GM12874 (cell line): ENCODE measurements at regions not wholly inside any gene's neighbourhood (a gene's known extent, or its start where the extent isn't known, plus 50 kb on each side); places are given as distances from the start of the nearest gene placed in this dataset.

Source experiments
- TF ChIP-seq, protein P1 (sequence below): IDR thresholded peaks from 2 replicates; pipeline ENCODE4 v1.5.1; 2011; ENCODE audit warnings: low read depth, mild to moderate bottlenecking, control low read depth, low read length, moderate library complexity; ENCODE audit not compliant: insufficient read depth

DNA sequence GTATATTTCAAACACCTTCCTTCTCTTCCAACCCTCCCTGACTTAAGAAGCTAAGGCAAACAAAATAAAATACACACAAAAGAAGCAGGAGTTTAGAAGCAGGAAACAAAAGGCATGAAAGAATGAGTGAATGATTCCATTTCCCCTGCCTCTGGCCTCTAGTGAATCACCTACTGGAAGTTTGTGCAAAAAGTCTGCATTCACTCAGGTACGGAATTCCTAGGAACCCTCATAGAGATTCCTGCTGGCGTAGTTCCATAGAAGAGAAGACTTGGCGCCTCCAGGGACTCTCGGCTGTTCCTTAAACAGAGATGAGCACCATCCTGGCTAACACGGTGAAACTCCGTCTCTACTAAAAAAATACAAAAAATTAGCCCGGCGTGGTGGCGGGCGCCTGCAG lies 125.9 kb upstream of the TBL1X start:
- TF ChIP-seq, protein P1, sequence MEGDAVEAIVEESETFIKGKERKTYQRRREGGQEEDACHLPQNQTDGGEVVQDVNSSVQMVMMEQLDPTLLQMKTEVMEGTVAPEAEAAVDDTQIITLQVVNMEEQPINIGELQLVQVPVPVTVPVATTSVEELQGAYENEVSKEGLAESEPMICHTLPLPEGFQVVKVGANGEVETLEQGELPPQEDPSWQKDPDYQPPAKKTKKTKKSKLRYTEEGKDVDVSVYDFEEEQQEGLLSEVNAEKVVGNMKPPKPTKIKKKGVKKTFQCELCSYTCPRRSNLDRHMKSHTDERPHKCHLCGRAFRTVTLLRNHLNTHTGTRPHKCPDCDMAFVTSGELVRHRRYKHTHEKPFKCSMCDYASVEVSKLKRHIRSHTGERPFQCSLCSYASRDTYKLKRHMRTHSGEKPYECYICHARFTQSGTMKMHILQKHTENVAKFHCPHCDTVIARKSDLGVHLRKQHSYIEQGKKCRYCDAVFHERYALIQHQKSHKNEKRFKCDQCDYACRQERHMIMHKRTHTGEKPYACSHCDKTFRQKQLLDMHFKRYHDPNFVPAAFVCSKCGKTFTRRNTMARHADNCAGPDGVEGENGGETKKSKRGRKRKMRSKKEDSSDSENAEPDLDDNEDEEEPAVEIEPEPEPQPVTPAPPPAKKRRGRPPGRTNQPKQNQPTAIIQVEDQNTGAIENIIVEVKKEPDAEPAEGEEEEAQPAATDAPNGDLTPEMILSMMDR: no peak

DNA sequence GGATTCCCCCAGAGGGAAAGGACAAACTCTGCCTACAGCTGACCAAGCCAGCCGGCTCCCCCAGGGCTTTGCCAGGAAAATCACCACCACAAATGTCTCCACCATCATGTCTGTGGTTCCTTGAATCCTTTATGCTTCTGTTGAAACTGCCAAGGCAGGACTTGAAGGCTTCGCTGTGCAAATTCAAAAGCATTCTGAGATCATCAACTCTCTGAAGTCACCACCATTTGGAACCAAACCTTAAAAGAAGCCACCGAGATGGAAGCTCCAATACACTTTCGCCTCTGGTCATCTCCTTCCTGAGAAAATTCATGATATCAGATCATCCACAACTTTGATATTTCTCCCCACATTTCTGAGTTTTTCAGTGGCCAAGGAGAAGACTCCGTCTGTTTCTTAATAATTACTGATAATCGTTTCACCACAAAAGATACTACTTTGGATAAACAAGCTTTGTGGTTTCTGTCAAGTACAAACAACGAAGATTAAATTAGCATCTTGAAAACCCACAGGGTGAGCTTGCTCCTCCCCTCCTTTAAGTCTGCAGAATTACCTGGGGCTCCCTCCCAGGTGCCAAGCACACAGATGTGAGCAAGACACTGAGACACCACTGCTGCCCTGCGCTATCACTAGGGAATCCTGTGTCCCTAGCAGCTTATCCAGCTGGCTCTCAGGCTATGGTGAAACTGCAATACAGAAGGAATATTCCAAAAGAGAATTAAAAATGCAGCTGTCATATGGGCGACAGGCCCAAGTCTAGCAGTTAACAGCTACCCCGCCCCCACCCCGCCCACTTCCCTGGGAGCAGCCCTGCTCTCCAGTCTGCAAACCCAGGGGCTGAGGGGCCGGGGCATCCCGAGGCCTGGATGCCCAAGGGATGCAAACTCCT lies 125.0 kb upstream of the TBL1X start:
- TF ChIP-seq, protein P1: no peak

DNA sequence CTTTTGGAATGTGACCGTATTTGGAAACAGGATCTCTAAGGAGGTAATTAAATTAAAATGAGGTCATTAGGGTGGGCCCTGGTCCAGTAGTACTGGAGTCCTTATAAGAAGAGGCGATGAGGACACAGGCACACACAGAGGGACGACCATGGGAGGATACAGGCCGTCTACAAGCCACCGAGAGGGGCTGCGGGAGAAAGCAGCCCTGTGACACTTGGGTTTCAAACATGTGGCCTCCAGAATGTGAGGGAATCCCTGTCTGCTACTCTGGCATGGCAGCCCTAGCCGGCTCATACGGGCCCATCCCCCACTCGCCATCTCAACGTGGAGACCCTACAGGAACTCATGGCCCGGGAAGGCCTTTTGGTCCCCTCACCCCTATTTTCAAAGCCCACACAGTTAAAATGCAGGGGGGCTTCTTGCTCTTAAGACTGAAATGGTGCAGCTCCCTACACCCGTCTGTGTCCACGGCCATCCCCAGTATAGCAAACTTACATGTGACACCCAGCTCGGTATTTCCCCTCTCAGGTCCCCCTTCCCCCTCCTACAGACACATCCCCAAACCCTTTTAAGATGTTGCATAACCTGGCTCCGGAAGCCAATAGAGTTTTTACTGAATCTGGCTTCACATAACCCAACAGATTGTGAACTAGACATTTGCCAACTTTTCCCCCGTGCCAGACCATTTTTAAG lies 124.1 kb upstream of the TBL1X start:
- TF ChIP-seq, protein P1: no peak

DNA sequence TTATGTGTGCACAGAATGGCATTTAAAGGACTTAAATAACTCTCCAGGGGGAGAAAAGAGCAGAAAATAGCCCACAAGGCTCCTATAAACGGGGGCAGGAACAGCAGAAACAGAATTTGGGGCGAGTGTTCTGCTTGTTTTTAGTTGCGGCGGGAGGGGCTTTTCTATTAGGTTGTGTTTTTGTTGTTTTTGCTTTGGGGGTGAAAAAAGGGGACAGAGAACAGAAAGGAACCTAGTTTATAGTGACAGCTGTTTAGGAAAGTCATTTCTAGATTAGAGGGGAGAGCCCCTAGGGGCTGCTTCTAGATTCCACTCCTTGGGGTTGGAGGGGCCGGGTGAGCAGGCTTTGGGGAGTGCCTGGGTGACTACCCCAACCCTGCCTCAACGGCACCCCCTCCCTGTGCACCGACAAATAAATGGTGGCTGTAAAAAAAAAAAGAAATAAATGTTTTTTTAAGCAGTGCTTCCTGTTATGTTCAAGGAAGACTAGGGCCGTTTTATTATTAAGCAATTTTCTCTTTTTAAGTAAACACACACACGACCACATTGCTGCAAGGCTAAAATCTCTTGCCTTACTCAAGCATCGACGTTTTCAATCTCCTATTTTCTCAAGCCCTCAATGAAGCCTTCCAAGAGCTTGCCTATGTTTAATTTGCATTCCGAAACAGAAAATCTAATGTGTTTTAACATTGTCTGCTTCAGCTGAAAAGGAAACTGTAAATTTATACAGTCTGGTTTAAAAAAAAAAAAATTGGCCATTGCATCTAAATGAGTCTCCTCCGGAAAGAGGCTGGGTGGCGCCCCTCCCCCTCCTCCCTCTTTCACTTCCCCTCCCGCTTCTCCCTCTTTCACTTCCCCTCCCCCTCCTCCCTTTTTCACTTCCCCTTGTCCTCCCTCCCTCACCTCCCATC lies 123.3 kb upstream of the TBL1X start:
- TF ChIP-seq, protein P1: no peak

DNA sequence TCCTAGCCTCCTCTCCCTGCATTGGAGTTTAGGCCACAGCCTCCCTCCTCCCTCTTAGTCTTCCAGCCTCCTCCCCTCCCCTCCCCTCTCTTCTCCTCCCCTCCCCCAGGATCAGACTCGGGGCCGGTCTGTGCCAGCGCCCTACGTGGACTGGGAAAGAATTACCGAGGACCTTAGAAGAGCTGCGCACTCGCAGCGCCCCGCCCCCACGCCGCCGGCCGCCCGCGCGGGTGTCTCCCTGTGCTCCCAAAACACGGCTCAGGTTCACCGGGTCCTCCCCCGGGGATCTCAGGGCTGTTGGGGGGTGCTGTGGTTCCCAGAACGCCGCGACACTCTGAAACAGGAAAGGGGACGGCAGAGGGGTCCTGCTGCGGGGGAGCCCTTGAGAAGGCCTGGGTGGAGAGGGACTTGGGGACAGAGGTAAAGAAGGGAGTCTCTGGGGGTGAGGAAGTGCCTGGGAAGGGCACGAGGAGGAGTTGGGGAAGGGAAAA lies 122.3 kb upstream of the TBL1X start:
- TF ChIP-seq, protein P1: no peak

DNA sequence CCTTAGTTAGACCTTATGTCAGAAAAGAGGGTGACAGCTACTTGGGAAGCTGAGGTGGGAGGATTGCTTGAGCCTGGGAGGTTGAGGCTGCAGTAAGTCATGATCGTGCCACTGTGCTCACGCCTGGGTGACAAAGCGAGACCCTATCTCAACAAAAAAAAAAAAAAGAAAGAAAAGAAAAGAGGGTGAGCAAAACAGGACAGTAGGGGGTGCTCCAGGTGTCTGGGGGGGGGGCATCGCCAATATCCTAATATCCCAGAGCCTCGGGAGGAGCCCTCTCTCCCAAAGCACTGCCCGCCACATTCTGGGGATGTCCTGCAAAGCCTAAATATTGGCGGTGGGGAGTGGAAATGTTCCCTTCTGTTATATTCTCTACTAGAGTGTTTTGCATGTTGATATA lies 120.9 kb upstream of the TBL1X start:
- TF ChIP-seq, protein P1: no peak
